ENCODE measurements at regions not wholly inside any gene's neighbourhood (a gene's known extent, or its start where the extent isn't known, plus 50 kb on each side); places are given as distances from the start of the nearest gene placed in this dataset.

DNA sequence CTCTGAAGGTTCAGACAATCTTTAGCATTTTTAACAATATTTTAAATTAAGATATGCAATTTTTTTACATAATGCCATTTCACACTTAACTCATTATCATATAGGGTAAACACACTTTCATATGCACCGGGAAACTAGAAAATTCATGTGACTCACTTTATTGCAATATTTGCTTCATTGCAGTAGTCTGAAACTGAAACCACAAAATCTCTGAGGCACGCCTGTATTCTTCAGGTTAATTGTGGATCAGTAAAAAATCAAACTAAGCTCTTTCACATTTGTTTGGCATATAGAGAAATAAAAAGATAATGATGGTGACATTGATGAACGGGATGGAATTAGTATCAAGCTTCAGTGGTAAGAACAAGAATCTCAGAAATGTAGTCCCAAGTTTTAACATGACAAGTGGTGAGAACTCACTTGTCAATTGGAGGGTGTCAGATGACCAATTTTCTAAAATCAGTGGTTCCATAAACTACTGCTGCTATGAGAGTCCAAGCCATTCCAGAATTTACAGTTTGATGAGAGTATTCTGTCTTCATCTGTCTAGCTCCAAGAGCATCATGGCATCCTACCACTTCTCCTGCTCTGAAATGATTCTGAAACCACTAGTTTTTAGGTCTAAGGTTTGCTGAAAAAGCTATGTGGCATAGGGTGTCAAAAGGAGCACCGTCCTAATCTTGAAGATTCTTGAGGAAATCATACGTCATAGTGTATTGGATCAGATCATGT lies 281.0 kb downstream of the PTPRC start:
- TF ChIP-seq SIN3A (IDR thresholded peaks at IDR 0.05; ENCODE audit: borderline replicate concordance, insufficient read depth, low read length) (no peak), POLR2AphosphoS5 (IDR thresholded peaks at IDR 0.05; ENCODE audit: low read depth, low read length) (no peak), TAF1 (IDR thresholded peaks at IDR 0.05; ENCODE audit: borderline replicate concordance, insufficient read depth, low read length) (no peak), FOXP2 (optimal IDR thresholded peaks at IDR 0.05; ENCODE audit: borderline replicate concordance, extremely low read depth, extremely low read length, insufficient read depth) (no peak)
- TF ChIP-seq, protein P1, sequence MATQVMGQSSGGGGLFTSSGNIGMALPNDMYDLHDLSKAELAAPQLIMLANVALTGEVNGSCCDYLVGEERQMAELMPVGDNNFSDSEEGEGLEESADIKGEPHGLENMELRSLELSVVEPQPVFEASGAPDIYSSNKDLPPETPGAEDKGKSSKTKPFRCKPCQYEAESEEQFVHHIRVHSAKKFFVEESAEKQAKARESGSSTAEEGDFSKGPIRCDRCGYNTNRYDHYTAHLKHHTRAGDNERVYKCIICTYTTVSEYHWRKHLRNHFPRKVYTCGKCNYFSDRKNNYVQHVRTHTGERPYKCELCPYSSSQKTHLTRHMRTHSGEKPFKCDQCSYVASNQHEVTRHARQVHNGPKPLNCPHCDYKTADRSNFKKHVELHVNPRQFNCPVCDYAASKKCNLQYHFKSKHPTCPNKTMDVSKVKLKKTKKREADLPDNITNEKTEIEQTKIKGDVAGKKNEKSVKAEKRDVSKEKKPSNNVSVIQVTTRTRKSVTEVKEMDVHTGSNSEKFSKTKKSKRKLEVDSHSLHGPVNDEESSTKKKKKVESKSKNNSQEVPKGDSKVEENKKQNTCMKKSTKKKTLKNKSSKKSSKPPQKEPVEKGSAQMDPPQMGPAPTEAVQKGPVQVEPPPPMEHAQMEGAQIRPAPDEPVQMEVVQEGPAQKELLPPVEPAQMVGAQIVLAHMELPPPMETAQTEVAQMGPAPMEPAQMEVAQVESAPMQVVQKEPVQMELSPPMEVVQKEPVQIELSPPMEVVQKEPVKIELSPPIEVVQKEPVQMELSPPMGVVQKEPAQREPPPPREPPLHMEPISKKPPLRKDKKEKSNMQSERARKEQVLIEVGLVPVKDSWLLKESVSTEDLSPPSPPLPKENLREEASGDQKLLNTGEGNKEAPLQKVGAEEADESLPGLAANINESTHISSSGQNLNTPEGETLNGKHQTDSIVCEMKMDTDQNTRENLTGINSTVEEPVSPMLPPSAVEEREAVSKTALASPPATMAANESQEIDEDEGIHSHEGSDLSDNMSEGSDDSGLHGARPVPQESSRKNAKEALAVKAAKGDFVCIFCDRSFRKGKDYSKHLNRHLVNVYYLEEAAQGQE (IDR thresholded peaks at IDR 0.05; ENCODE audit: insufficient read depth in 1 of 2, low read depth in 2 of 2, low read length in 2 of 2): no peak

All from PFSK-1 (cell line).